HTR-8/SVneo (cell line): ENCODE measurements at regions not wholly inside any gene's neighbourhood (a gene's known extent, or its start where the extent isn't known, plus 50 kb on each side); places are given as distances from the start of the nearest gene placed in this dataset.

ENCODE experiments used
- DNase-seq: peaks from one replicate; pipeline ENCODE4 v3.0.0; 2011; ENCODE audit warnings: low spot score, mixed read lengths; ENCODE audit not compliant: insufficient read length
- FAIRE-seq: peaks from 2 replicates; lab custom pipeline; 2011; peaks lifted over from hg19 to GRCh38; lab: Jason Lieb, UNC

- FAIRE-seq: no peak
These were observed 57.6 kb upstream of the LHX1 start for GRCh38 chr17:36879624-36880131.

GRCh38 chr17:36880268-36880905 is 56.9 kb upstream of the LHX1 start:
- FAIRE-seq (no peak), DNase-seq (no peak)

More at GRCh38 chr17:36879624-36880131, 57.6 kb upstream of the LHX1 start:
- no peak for DNase-seq

- no peak for DNase-seq
- no peak for FAIRE-seq
These were observed 56.0 kb upstream of the LHX1 start for GRCh38 chr17:36881323-36881722.

GRCh38 chr17:36884495-36885152 is 52.7 kb upstream of the LHX1 start:
- DNase-seq: no peak

GRCh38 chr17:36885153-36885735 is 52.0 kb upstream of the LHX1 start:
- FAIRE-seq: no peak
- no peak for DNase-seq

More at GRCh38 chr17:36884495-36885152, 52.7 kb upstream of the LHX1 start:
- FAIRE-seq: no peak

- FAIRE-seq (no peak), DNase-seq (no peak)
These were observed 51.4 kb upstream of the LHX1 start for GRCh38 chr17:36885771-36886377.
